ENCODE measurements at regions not wholly inside any gene's neighbourhood (a gene's known extent, or its start where the extent isn't known, plus 50 kb on each side); places are given as distances from the start of the nearest gene placed in this dataset.

DNA sequence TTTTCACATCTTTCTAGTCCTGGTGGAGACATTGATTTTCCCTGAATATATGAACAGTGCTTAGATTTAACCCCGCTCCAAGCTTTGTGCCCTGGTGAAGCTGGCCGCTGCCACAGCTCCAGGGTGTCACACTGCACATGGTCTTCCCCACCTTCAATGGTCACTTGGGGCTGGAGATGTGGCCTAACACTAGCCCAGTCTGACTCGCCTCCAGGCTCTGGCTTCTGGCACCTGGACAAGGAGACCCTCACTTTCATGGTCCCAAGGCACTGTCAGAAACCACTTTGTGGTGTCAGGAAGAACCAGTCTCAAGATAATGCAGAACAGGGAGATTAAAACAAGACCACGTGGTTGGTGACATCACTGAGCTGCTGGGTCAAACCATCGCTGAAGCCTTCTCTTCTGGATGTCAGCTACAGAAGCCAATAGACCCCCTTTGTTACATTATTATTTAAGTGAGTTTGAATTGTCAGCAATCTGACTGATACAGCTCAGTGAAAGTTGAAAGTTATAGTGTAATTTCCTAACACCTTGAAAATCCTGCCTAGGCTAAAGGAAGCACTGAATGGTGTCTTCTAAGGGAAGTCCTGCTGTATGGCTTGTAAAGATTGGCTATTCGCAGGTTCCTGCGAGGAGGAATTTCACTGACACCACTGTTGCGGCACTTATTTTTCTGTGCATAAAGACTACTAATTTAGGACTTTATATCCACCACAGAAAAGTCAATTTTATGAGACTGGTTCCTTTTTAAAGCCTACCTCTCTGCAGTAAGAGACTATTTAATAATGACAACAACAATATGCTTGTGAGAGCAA lies 55.0 kb upstream of the CTDP1 start:
- 58% methylated on average over 8 of the region's 8 CpGs for WGBS
- peak in 1 of 9 donors; percentile 15 for DNase-seq (ENCODE audit: low read depth in 6 of 9, low spot score in 9 of 9)
- Histone ChIP-seq H3K4me3 (ENCODE audit: low read length in 2 of 2) (no peak overlapping the region), H3K9me3 (ENCODE audit: control insufficient read depth in 2 of 2, insufficient read depth in 1 of 2, low read length in 1 of 2) (no peaks in the 10 kb centered on the region), H3K4me1 (ENCODE audit: control insufficient read depth in 2 of 2, insufficient read depth in 2 of 2, low read length in 2 of 2) (peaks cover 7 to 19% of the 10 kb centered on the region in 2 donors), H3K36me3 (ENCODE audit: control insufficient read depth in 2 of 2, insufficient read depth in 2 of 2, low read length in 1 of 2) (no peaks in the 10 kb centered on the region), H3K27me3 (ENCODE audit: control insufficient read depth in 2 of 2, insufficient read depth in 1 of 2, low read length in 1 of 2) (peaks cover 0 to 18% of the 10 kb centered on the region in 2 donors), H3K27ac (ENCODE audit: low read depth in 1 of 2, low read length in 1 of 2) (peak overlapping the region in 1 of 2 donors; percentile 71)

DNA sequence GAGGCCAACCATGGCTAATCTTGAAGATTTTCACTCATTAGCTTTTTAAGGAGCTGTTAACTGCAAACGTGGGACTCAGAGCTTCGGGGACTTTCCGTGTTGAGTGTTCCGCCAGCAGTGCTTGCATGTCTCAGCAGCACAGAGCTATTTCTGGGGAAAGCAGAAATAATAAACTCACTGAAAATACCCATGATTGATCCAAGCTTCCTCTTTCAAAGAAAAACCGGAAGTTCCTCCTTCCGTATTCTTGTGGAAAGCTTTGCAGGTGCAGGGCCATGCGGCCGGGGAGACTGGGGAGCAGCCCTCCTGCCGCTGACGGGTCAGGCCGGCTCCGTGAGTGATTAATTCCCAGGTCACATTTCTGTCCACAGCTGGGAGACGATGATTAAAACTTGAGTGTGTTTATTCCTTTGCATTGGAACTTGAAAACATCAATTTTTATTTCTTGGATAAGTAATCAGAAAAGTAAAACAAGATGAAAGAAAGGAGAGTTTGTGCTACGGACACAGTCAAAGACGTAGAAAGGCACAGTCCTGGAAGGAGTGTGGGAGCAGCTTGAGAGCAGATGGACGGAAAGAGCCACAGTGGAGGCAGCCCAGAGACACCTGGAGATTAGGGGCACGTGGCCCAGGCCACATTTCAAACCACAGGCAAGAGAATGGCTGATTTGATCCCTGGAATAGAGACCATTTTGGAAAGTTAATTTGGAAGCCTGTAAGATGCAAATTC lies 54.2 kb upstream of the CTDP1 start:
- H3K4me1 ChIP-seq (ENCODE audit: control insufficient read depth in 2 of 2, insufficient read depth in 2 of 2, low read length in 2 of 2) = peaks cover 7 to 19% of the 10 kb centered on the region in 2 donors
- no peak overlapping the region for H3K4me3 ChIP-seq (ENCODE audit: low read length in 2 of 2)
- DNase-seq (ENCODE audit: low read depth in 6 of 9, low spot score in 9 of 9) = peak in 2 of 9 donors; percentile 29 to 54
- no peaks in the 10 kb centered on the region for H3K9me3 ChIP-seq (ENCODE audit: control insufficient read depth in 2 of 2, insufficient read depth in 1 of 2, low read length in 1 of 2)
- peaks cover 0 to 18% of the 10 kb centered on the region in 2 donors for H3K27me3 ChIP-seq (ENCODE audit: control insufficient read depth in 2 of 2, insufficient read depth in 1 of 2, low read length in 1 of 2)
- H3K36me3 ChIP-seq (ENCODE audit: control insufficient read depth in 2 of 2, insufficient read depth in 2 of 2, low read length in 1 of 2) = no peaks in the 10 kb centered on the region
- 19% methylated on average over 17 of the region's 17 CpGs for WGBS
- H3K27ac ChIP-seq (ENCODE audit: low read depth in 1 of 2, low read length in 1 of 2) = peak overlapping the region in 1 of 2 donors; percentile 71

DNA sequence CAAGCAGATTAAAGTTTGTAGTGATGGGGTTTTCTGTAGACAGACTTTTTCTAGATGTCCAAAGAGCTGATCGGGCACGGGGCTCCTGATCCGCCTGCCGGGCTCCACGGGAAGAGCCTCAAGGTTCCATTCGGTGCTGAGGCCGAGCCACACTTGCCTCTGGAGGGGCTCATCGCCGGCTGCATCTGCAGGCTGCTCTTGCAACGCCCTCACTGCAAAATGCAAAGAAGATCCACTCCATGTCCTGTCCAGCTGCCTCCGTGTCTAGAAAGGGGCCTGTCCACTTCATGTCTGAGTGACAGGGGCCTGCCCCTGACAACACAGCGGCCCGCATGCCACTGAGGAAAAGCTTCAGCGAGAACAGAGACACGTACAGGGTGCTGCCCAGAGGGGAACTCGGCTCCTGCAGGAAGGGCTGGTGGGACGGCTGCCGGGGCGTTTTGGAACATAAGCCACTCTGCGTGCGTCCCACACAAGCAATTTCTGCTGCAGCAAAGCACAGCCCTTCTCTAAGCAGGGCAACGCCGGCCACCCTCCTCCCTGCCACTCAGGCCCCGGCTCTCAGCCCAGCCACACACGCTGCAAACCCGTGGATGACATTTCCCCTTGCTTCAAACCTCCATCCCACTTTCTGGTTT lies 53.6 kb upstream of the CTDP1 start:
- no peak overlapping the region for H3K27ac ChIP-seq (ENCODE audit: low read depth in 1 of 2, low read length in 1 of 2)
- H3K27me3 ChIP-seq (ENCODE audit: control insufficient read depth in 2 of 2, insufficient read depth in 1 of 2, low read length in 1 of 2) = peaks cover 0 to 18% of the 10 kb centered on the region in 2 donors
- peaks cover 7 to 19% of the 10 kb centered on the region in 2 donors for H3K4me1 ChIP-seq (ENCODE audit: control insufficient read depth in 2 of 2, insufficient read depth in 2 of 2, low read length in 2 of 2)
- no peak for DNase-seq (ENCODE audit: low read depth in 6 of 9, low spot score in 9 of 9)
- 96% methylated on average over 26 of the region's 26 CpGs for WGBS
- H3K9me3 ChIP-seq (ENCODE audit: control insufficient read depth in 2 of 2, insufficient read depth in 1 of 2, low read length in 1 of 2) = no peaks in the 10 kb centered on the region
- H3K36me3 ChIP-seq (ENCODE audit: control insufficient read depth in 2 of 2, insufficient read depth in 2 of 2, low read length in 1 of 2) = no peaks in the 10 kb centered on the region
- H3K4me3 ChIP-seq (ENCODE audit: low read length in 2 of 2) = no peak overlapping the region

DNA sequence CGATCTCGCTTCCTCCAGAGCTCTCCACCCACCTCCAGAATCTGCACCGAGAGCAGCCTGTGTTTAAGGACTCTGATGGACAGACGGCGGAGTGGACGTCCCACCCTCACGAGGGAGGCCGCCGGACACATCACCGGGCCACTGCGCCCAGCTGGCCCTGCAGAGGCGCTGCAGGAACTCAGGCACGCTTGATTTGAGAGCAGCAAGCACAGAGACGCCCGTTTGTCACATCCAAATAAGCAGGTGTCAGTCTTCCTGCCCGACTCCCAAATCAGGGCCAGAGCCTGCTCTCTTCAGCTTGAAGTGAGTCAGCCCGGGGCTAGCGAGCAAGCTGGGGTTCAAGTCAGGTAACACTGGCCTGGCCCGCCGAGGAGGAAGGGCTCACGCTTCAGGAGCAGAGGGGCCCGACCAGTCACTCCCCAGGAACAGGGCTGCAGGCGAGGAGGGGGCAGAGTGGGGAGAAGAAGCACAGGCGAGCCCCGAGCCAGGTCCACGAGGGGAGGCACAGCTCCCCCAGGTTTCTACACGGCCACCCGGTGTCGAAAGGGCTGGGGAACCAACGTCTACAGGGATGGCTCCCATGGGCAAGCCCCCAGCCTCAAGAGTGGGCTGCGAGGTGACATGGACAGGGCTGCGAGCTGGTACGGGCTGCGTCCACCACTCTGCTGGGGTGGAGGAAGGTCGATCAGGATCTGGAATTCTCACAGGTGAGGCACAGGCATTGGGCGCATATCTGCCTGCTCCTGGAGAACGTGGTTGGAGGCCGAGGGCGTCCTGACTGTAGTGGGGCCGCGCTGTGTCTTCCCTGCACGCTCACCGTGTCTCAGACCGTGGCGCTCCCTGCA lies 52.5 kb upstream of the CTDP1 start:
- H3K4me1 ChIP-seq (ENCODE audit: control insufficient read depth in 2 of 2, insufficient read depth in 2 of 2, low read length in 2 of 2) = peaks cover 7 to 19% of the 10 kb centered on the region in 2 donors
- H3K27ac ChIP-seq (ENCODE audit: low read depth in 1 of 2, low read length in 1 of 2) = no peak overlapping the region
- H3K9me3 ChIP-seq (ENCODE audit: control insufficient read depth in 2 of 2, insufficient read depth in 1 of 2, low read length in 1 of 2) = no peaks in the 10 kb centered on the region
- H3K36me3 ChIP-seq (ENCODE audit: control insufficient read depth in 2 of 2, insufficient read depth in 2 of 2, low read length in 1 of 2) = no peaks in the 10 kb centered on the region
- peaks cover 0 to 18% of the 10 kb centered on the region in 2 donors for H3K27me3 ChIP-seq (ENCODE audit: control insufficient read depth in 2 of 2, insufficient read depth in 1 of 2, low read length in 1 of 2)
- DNase-seq (ENCODE audit: low read depth in 6 of 9, low spot score in 9 of 9) = no peak
- H3K4me3 ChIP-seq (ENCODE audit: low read length in 2 of 2) = no peak overlapping the region
- 96% methylated on average over 45 of the region's 45 CpGs for WGBS

DNA sequence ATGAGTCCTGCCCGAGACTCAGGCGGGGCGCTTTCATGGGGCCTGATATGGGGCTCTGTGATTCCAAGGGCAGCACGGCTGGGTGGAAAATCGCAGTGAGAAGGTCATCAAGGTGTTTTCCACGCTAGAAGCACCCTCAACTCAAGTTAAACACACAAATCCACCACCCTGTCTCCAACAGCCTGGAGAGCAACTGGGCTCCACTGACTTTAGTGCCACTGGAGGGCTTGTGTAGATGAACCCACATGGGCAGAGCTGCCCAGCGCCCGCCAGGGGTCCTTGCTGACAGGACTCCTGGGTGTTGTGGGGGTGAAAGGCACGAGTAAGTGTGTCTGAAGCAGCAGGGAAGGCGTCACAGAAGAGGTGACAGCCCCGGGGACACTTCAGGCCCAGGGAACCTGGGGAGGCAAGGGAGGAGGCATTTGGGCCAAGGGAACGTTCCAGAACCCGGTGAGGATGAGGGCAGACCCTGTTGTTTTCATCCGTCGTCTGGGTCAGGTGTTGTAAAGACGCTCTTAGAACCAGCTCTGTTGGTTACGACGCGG lies 51.8 kb upstream of the CTDP1 start:
- DNase-seq (ENCODE audit: low read depth in 6 of 9, low spot score in 9 of 9) = no peak
- Histone ChIP-seq H3K36me3 (ENCODE audit: control insufficient read depth in 2 of 2, insufficient read depth in 2 of 2, low read length in 1 of 2) (no peaks in the 10 kb centered on the region), H3K27me3 (ENCODE audit: control insufficient read depth in 2 of 2, insufficient read depth in 1 of 2, low read length in 1 of 2) (peaks cover 0 to 18% of the 10 kb centered on the region in 2 donors), H3K27ac (ENCODE audit: low read depth in 1 of 2, low read length in 1 of 2) (no peak overlapping the region), H3K9me3 (ENCODE audit: control insufficient read depth in 2 of 2, insufficient read depth in 1 of 2, low read length in 1 of 2) (no peaks in the 10 kb centered on the region), H3K4me1 (ENCODE audit: control insufficient read depth in 2 of 2, insufficient read depth in 2 of 2, low read length in 2 of 2) (peaks cover 7 to 19% of the 10 kb centered on the region in 2 donors), H3K4me3 (ENCODE audit: low read length in 2 of 2) (no peak overlapping the region)
- 96% methylated on average over 19 of the region's 19 CpGs for WGBS

DNA sequence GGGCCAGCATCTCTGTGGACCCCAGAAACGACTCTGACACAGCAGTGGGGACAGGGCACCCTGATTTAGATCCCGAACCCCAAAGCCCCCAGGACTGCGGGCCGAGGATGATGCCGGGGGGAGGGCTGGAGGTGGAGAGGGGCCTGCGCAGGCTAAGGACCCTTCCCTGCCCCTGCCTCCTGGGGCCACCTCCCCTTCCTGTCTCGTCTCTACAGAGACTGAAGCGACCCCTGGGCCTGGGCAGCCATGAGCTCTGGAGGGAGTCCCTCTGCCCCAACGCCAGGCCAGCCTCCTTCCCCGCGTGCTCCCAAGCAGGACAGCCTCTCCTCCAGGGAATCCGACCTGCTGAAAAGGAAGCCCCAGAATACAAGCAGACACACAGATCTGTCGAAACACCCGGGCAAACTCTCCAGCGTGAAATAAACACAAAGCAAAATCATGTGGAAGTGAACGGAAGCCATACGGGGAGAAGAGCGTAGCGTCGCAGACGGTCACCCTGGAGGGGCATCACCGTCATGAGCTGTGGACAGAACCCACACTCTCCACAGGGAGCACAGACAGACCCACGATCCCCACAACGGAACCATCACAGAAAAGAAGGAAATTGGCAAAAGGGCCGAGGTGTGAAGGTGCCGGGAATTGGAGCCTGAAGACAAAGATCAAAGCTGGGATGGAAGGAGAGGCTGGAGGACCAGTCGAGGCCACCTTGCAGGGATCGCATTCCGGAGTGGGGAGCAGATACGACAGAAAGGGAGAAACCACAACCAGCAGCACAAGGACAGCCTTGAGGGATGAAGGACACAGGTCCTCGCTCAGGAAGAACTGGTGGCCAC lies 51.0 kb upstream of the CTDP1 start:
- no peak overlapping the region for H3K4me3 ChIP-seq (ENCODE audit: low read length in 2 of 2)
- no peaks in the 10 kb centered on the region for H3K36me3 ChIP-seq (ENCODE audit: control insufficient read depth in 2 of 2, insufficient read depth in 2 of 2, low read length in 1 of 2)
- H3K27ac ChIP-seq (ENCODE audit: low read depth in 1 of 2, low read length in 1 of 2) = no peak overlapping the region
- no peaks in the 10 kb centered on the region for H3K9me3 ChIP-seq (ENCODE audit: control insufficient read depth in 2 of 2, insufficient read depth in 1 of 2, low read length in 1 of 2)
- no peak for DNase-seq (ENCODE audit: low read depth in 6 of 9, low spot score in 9 of 9)
- WGBS = 96% methylated on average over 31 of the region's 31 CpGs
- peaks cover 0 to 18% of the 10 kb centered on the region in 2 donors for H3K27me3 ChIP-seq (ENCODE audit: control insufficient read depth in 2 of 2, insufficient read depth in 1 of 2, low read length in 1 of 2)
- H3K4me1 ChIP-seq (ENCODE audit: control insufficient read depth in 2 of 2, insufficient read depth in 2 of 2, low read length in 2 of 2) = peaks cover 7 to 19% of the 10 kb centered on the region in 2 donors

DNA sequence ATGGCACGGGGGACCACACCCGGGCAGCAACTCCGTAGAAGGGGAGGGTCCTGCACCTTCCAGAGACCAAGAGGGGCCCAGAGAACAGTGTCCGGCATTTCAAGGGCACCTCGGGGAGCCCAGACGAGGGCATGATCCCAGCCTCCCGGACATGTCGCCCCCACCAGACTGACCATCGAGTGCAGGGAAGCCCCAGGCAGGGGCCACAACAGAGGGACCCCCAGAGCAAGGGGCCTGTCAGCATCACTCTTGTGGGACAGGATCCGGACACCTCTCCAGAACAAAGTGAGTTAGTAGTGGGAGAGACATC lies 50.4 kb upstream of the CTDP1 start:
- WGBS = 98% methylated on average over 10 of the region's 10 CpGs
- Histone ChIP-seq H3K27me3 (ENCODE audit: control insufficient read depth in 2 of 2, insufficient read depth in 1 of 2, low read length in 1 of 2) (peaks cover 0 to 18% of the 10 kb centered on the region in 2 donors), H3K9me3 (ENCODE audit: control insufficient read depth in 2 of 2, insufficient read depth in 1 of 2, low read length in 1 of 2) (no peaks in the 10 kb centered on the region), H3K27ac (ENCODE audit: low read depth in 1 of 2, low read length in 1 of 2) (no peak overlapping the region), H3K36me3 (ENCODE audit: control insufficient read depth in 2 of 2, insufficient read depth in 2 of 2, low read length in 1 of 2) (no peaks in the 10 kb centered on the region), H3K4me3 (ENCODE audit: low read length in 2 of 2) (no peak overlapping the region), H3K4me1 (ENCODE audit: control insufficient read depth in 2 of 2, insufficient read depth in 2 of 2, low read length in 2 of 2) (peaks cover 7 to 17% of the 10 kb centered on the region in 2 donors)
- no peak for DNase-seq (ENCODE audit: low read depth in 6 of 9, low spot score in 9 of 9)

DNA sequence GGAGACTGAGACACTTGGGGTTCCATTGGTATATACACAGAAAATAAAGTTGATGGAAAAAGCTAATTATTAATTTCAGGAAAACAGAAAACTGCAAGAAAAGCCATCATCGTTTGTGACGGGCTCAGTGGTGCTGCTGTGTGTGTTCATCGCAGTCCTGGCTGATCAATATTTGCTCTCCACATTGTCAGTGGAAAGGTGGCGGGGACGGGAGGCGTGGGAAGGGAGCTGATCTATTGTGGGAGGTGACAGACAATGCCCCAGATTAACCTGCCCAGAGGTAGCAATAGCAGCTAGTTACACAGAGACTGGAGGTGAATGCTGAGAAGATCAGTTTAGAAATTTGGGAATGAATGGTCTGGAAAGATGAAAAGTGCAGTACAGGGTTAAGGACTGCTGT lies 50.0 kb upstream of the CTDP1 start:
- no peaks in the 10 kb centered on the region for H3K9me3 ChIP-seq (ENCODE audit: control insufficient read depth in 2 of 2, insufficient read depth in 1 of 2, low read length in 1 of 2)
- no peaks in the 10 kb centered on the region for H3K36me3 ChIP-seq (ENCODE audit: control insufficient read depth in 2 of 2, insufficient read depth in 2 of 2, low read length in 1 of 2)
- H3K4me1 ChIP-seq (ENCODE audit: control insufficient read depth in 2 of 2, insufficient read depth in 2 of 2, low read length in 2 of 2) = peaks cover 7 to 13% of the 10 kb centered on the region in 2 donors
- H3K4me3 ChIP-seq (ENCODE audit: low read length in 2 of 2) = no peak overlapping the region
- DNase-seq (ENCODE audit: low read depth in 6 of 9, low spot score in 9 of 9) = no peak
- H3K27me3 ChIP-seq (ENCODE audit: control insufficient read depth in 2 of 2, insufficient read depth in 1 of 2, low read length in 1 of 2) = peaks cover 0 to 16% of the 10 kb centered on the region in 2 donors
- 88% methylated on average over 6 of the region's 6 CpGs for WGBS
- no peak overlapping the region for H3K27ac ChIP-seq (ENCODE audit: low read depth in 1 of 2, low read length in 1 of 2)

Data from thymus (tissue), 11 donors.